GM12873 (cell line): ENCODE measurements at regions not wholly inside any gene's neighbourhood (a gene's known extent, or its start where the extent isn't known, plus 50 kb on each side); places are given as distances from the start of the nearest gene placed in this dataset.

Experiments used
- TF ChIP-seq, protein P1 (sequence below): IDR thresholded peaks from 2 replicates; pipeline ENCODE4 v1.5.1; 2012; ENCODE audit warnings: low read depth, mild to moderate bottlenecking, moderate library complexity, low read length, control low read depth; ENCODE audit not compliant: insufficient read depth; ENCODE audit errors: missing control alignments

DNA sequence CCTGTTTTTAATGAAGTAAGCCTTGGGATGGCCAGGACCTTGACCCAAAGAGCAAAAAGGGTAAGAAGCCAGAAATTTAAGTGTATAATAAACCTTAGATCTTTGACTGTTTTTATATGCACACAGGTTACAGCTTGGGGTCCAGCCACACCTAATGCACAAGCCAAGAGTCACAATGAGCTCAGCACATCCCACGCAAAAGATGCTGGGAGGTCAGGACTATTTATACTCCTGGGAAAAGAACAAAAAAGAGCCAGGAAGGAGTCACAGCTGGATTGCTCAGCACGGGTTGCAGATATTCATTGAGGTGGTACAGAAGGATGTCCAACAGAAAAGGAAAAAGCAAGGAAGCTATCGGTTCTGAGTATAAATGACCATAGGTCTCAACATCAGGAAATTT, 536.3 kb downstream of the NTRK3 start:
- TF ChIP-seq, protein P1, sequence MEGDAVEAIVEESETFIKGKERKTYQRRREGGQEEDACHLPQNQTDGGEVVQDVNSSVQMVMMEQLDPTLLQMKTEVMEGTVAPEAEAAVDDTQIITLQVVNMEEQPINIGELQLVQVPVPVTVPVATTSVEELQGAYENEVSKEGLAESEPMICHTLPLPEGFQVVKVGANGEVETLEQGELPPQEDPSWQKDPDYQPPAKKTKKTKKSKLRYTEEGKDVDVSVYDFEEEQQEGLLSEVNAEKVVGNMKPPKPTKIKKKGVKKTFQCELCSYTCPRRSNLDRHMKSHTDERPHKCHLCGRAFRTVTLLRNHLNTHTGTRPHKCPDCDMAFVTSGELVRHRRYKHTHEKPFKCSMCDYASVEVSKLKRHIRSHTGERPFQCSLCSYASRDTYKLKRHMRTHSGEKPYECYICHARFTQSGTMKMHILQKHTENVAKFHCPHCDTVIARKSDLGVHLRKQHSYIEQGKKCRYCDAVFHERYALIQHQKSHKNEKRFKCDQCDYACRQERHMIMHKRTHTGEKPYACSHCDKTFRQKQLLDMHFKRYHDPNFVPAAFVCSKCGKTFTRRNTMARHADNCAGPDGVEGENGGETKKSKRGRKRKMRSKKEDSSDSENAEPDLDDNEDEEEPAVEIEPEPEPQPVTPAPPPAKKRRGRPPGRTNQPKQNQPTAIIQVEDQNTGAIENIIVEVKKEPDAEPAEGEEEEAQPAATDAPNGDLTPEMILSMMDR: no peak

DNA sequence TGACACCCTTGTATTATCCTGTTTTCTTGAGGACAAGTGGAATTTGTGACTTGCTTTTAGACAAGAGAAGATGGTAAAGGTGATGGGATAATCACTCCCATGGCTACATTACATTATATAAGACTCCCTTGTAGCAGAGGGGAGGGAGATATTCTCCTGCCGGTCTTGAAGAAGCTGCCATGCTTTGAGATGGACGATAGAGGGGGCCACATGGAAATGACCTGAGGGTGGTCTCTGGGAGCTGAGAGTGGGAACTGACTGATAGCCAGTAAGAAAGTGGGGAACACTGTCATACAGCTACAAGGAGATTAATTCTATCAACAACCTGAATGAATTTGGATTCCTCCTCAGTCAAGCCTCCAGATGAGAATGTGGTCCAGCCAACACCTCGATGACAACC, 540.1 kb downstream of the NTRK3 start:
- TF ChIP-seq, protein P1: no peak

DNA sequence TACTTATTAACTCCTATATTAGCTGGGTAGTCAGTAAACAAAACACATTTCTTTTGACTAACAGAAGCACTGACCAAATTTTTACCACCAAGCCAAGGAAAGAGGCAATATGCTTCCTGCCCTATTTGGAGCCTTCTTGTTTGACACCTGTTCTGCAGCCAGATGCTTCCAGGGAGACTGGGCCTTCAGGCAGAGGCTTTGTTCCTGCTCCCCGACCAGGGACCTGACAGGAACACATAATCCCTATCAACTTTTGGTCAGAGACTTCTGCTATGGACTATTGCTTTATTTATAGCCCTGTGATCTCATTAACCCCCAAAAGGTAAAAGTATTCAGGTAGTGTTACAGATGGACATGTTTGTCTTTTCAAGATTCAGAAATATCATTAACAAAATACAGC, 541.3 kb downstream of the NTRK3 start:
- TF ChIP-seq, protein P1: no peak

DNA sequence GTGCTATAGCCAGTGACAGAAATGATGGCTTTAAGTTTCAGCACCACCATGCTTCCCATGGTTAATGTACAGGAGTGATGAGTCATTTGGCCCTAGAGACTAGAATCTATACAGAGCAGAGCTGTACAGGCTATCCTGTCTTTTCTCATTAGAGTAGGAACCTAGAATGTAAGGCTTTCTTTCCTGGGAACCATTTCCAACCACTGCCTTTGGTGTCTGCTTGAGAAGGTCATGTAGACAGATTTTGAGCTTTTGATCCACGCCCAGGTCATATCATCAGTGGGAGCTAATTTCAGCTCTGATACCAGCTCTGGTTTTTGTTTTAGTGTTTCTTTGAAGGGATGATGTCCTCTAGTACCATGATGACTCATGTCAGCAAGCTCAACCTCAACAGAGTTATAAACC, 543.1 kb downstream of the NTRK3 start:
- TF ChIP-seq, protein P1: no peak

DNA sequence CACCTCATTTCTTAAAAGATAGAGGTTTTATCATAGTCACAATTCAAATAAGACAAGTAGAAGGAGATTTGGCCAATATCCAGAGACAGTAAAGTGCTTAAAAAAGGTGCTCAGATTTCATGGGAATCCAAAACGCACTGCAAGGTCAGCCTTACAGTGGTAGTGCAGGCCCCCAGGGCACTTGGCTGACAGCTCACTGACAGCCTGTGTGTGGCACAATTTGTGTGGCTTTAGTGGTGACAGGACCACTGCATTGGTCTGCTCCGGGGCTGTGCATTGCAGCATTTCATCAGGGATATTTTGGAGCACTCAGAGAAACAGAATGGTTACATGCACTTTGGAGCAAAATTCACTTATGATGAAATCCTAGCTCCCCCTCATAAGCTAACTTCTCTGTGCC, 544.3 kb downstream of the NTRK3 start:
- TF ChIP-seq, protein P1: no peak

DNA sequence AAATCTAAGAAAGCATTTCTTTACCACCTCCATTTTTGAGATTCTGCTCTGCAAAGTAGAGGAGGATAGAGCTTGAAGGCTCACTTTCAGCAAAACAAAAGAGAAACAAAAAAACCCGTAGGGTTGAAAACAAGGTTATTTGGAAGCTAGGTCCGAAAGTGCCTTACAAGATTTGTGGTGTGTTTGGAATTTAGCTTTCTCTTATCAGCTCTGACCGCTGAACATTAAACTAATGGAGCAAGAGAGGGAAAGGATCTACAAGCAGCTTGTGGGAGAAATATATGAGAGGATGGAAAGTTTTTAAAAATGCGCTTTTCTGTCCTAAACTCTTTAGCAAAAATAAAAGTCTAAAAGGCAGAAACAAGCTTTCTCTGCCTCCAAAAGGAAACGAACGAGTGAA, 545.5 kb downstream of the NTRK3 start:
- TF ChIP-seq, protein P1: no peak

DNA sequence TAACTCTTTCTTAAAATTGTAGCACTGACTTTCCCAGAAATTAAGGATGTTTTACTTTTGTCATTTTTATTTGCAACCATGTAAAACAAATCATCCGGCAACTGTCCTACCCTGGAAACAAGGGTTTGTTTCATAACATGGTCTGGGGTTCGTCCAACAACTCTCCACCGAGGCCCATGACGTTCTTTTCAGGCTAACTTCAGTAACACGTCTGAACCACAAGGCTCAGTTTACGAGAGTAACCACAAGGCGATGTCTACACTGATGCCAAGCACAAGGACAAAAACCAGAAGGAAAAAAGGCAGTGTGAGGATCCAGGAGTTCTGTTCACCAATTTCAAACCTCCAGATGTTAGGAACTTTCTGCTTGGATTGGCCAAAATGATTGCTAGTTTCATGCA, 546.1 kb downstream of the NTRK3 start:
- TF ChIP-seq, protein P1: no peak
